GM19240 (cell line): ENCODE measurements at regions not wholly inside any gene's neighbourhood (a gene's known extent, or its start where the extent isn't known, plus 50 kb on each side); places are given as distances from the start of the nearest gene placed in this dataset.
A peak's percentile ranks its signal among the peaks of the same experiment; 100 is the strongest.

Experiments
- DNase-seq: peaks from one replicate; pipeline ENCODE4 v3.0.0; 2011; ENCODE audit warnings: low spot score; ENCODE audit not compliant: insufficient read length

DNA sequence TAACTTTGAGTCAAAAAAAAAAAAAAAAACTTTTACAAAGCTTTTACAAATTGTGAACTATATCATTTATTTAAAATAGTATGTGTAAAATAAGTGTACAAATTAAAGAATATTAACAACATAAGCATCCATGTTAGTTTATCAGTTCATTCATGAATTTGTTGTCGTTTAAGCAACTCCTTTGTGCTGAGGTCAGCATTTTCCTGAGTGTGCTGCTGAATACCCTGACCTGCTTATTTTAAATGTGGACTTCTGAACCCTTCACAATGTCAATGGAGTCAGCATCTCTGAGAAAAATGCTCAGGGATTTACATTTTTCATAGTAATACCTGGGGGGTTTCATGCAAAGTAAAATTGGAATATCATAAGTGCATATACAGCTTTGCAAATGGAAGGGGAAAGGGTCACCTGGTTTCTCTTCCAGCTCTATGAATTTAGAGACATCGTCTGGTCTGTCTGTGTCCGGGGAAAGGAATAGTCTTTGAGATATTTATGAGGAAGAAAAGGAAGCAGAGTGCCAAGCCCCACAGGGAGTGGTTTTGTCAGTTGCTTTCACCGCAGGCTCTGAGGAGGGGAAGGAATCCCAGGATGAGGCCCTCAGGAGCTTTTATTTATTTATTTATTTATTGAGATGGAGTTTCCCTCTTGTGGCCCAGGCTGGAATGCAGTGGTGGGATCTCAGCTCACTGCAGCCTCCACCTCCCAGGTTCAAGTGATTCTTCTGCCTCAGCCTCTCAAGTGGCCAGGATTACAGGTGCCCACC lies 125.5 kb upstream of the SVIL start:
- no peak for DNase-seq

DNA sequence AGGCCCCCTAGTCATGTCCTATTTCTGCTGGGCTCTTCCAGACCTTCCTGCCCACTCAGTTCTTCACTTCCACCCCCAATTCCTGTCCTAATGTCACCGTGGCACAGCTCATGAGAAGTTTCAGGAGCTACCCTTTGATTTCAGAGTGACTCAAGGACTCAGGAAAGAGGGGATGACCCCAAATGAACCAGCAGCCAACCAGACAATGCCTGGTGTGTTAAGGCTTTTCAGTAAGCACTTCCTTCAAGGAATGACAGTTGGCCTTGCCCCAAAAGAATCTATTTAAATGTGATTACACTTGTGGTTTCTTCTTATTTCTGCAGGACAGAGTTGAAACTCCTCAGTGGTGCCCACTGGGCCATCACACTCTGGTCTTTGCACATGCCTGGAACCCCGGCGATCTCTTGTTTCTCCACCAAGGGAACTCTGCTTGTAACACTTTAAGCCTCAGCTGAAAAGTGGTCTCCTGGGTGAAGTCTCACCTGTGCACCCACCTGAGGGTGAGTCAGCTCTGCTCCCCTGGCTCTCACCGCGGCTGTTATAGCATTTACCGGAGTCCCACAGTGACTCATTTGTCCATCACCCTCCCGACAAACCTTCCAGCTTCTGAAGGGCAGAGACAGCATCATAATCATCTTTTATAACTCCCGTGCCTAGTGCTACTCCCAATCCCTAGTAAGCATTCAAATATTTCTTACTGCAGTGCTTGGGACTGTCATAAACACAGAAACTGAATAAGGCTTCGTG lies 123.0 kb upstream of the SVIL start:
- DNase-seq: no peak

DNA sequence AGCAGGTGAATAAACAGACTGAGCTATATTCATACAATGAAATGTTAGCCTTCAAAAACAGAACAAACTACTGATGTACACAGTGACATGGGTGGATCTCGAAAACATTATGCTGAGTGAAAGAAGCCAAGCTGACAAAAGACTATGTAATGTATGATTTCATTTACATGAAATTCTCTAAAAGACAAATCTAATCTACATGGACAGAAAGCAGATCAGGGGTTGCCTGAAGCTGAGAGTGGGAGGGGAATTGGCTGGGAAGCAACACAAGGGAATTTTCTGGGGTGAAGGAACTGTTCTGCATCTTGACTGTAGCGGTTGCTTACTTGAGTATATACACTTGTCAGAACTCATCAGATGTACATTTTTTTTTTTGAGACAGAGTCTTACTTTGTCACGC lies 121.7 kb upstream of the SVIL start:
- DNase-seq: no peak

DNA sequence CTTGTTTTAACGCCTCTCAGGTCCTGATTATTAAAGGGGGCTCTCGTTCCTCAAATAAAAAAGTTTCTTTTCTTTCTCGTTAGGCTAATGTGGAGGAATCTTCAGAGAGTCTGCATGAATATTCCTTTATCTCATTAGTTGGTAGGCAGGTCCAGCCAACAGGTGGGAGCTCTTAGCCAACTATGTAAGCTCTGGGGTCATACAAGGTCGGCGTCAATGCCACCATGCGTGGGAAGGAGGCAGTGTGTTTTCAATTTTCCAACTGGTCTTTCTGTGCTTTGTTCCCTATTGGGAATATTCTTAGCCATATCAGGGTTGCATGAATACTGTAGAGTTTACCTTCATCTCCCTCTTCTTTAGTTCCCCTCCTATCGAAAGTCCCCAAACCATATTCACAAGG lies 118.5 kb upstream of the SVIL start:
- DNase-seq: no peak

DNA sequence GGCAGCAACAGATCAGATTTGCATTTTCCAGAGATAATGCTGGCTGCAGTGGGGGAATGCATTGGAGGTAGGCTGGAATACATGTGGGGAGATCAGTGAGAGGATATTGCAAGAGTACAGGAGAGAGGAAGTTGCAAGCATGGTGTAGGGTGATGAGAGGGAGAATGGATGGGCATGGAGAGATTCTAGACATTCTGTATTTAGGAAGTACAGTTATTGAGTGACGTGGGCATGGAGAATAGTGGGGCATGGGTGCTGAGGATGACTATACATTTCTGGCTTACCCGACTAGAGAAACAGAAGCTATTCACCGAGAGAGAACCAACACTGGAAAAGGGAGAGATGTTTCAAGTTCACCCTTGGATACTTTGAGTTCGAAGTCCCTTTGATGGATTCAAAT lies 116.9 kb upstream of the SVIL start:
- DNase-seq: no peak

DNA sequence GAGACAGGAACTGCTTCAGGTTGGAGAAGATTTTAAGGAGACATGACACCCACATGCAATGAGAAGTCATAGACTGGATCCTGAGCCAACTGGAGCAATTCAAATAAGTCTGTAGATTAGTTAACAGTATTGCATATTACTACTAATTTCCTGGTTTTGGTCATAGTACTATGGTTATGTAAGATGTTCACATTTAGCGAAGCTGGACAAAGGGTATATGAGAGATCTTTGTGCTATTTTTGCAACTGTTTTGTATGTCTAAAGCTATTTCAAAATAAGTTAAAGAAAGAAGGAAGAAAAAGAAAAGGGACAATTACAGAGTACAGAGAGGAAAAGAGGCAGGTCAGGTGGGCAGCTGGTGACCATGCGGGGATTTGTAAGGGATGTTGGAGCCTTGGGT lies 116.5 kb upstream of the SVIL start:
- DNase-seq: no peak

DNA sequence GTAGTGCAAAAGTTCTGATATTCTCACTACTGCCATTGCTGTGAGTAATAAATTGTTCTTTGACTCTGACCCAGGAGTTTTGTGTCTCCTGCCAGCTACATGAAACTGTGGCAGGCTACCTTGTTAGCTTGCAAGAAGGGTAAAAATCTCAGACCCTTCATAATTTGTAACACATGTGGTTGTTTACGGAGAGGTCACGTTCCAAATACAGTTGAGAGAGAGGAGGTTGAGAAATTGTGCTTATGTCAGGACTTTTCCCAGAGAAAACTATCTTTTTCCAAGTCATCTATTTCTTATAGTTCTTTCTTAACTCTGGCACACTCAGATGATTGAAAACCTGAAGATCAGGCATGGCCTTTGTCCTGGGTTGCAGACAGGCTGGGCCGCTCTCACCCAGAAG lies 114.4 kb upstream of the SVIL start:
- no peak for DNase-seq

DNA sequence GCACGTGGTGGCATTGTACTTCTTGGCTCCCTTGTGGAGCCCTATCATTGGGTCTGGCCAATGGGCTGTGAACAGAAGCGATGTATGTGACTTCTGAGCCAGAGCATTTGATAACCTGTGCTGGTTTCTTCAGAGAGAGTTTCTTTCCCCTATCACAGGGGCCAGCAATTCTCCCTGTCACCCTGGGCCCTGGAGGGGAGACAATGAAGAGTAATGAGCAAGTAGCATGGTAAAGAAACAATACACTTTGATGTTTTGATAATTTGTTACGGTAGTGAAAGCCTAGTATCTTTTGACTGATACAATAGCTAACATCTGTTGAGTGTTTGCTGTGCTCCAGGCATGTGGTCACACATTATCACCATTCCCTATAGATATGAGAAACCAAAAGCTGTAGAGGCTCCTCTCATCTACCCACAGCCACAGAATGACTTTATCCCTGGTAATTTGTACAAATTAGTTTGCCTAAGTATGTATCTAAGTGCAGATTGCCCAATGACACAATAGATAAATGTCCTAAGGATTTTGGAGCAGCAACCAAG lies 113.4 kb upstream of the SVIL start:
- DNase-seq: no peak

DNA sequence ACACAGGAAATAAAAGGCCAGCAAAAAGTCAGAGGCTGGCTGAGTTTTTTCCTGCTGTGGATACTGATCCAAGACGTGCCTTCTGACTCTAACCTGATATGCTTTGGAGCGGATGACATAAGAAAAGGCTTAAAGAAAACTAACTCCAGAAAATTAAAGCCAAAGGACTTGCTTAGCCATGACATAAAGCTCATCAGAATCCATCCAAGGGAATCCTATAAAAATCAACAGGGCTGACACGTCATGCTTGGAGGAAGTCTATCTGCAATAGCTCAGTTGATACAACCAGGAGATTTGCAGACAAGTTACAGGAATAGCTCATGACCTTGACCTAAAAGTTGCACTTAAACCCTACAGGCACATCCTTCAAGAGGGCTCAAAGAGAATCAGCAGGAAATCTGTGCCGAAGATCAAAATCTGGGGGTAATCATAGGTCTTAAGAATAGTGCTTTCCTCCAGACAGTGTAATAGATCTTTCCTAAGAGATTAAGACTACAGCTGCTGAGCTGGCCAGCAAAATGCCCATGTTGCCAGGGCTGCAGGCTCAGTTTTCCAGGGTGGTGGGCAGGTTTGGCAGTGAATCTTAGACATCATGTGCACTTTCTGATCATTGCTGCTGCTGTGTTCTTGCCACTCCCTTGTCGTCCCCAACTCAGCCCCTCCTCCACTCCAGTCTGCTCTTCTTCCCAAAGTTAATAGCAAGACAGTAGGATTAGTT lies 111.5 kb upstream of the SVIL start:
- DNase-seq: no peak

DNA sequence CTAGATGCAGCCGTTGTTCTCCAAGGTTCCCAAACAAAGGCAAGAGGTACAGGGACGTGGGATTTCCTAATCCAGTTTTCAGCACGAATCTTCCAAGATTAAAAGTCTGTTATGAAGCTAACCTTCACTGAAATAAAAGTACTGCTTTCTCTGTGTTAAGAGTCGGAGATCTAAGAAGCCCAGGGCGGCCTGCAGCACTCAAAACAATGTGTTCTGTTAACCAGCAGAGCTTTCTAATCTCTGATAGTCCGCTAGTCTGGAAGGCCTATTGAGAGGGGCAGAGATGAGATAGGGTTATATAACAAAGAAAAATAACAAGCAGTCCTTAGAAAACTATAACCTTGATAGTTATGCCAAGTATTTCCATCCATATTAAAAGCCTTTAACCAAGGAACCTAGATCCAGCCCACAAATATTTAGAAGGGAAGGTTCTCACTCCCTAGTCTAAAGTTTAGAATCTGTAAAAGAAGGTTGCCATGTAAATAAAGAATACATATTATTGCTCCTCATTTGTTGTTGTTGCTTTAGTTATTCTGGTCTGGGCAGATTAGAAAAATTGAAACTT lies 106.3 kb upstream of the SVIL start:
- no peak for DNase-seq

DNA sequence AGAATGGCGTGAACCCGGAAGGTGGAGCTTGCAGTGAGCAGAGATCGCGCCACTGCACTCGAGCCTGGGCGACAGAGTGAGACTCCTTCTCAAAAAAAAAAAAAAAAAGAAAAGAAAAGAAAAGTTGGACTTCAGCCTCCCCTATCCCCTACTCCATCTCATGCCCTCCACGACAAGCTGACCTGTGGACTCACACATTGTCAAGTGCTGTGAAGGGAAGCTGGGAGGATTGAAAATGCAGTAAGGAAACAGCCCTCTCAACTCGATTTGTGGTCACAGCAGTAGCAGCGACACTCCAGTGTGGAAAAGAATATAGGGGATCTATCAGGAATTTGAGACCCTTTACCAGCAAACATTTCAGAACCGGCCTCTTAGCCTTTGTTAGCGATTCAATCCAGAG lies 103.6 kb upstream of the SVIL start:
- no peak for DNase-seq

DNA sequence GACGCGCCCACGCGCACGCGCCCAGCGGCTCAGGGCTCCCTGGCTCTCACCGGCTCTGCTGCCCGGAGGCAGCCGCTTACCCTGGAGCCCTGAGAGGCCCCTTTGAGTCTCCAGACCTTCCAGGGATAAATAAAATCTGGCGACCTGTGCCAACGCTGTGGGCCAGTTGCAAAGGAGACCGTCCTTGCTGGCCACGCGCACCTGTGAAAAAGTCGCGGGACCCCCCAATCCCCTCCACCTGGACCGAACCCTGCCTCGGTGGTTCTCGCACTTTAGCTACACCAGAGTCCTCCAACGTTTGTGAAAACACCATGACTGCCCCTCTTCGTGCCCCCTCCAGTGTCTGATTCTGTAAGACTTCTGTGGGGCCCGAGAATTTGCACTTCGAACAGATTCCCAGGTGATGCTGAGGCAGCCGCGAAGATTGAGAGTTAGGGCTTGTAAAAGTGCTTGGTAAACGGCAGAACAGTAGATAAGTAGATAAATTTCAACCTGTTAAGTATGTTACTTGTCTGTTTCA lies 102.4 kb upstream of the SVIL start:
- no peak for DNase-seq

DNA sequence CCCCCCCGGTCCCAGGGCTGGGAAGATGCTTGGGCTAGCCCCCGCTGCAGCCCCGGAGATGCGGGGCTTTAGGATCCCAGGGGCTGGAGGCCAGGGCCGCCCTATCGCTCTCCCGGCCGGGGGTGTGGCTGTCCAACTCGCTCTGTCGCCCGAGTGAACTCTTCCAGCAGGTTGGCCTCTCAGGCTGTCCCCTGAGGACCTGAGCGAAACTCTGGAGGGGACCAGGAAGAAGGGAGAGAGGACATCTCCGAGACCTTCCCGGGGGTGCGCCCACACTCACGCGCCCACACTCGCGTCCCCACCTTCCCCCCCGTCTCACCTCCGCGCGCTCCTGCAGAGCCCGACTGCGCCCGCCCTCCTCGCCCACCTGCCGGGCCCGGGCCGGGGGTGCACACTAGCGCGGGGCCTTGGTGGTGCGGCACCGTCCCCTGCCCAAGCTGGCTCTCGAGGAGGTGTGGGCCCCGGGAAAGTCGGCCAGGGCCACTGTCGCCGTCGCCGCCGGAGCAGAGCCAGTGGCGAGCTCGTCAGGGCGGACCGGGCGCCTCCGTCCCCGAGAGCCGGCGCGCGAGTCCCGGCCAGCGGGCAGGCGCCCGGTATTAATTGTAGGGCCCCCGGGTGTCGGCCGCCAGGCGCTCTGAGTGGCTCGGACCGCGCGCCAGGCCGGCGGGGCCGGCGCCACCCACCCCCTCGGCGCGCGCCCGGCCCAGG lies 101.7 kb upstream of the SVIL start:
- DNase-seq: no peak

DNA sequence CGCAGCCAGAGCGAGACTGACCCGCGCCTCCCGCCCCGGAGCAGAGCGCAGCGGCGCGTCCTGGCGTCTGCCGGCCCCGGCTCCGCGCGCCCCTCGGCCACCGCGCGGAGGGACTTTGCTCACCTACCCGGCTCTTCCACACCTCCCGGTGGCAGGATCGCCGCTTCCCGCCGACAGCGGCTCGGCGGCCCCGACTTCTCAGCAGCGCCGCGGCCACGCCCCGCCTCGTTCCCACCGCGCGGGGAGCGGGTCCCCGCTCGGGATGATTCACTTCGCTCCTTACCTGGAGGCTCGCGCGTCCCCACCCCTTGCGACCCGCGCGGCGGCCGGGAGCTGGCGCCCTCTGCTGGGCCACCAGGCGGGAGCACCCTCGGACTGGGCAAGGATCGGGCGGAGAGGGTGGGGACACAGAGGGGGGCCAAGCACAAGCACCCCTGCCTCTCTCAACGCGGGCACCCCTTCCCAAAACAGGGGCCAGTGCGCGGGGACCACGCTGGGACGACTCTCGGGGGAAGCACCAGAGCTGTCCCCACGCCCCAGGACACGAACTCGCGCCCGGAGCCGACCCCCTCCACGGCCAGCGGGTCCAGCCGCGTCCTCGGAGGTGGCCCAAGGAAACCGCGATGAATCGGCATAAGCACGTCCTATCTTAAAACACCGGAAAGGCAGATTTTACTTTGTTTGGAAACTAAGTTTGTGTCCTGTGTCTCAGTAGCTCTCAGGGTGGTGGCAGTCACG lies 101.0 kb upstream of the SVIL start:
- DNase-seq: peak; percentile 71

DNA sequence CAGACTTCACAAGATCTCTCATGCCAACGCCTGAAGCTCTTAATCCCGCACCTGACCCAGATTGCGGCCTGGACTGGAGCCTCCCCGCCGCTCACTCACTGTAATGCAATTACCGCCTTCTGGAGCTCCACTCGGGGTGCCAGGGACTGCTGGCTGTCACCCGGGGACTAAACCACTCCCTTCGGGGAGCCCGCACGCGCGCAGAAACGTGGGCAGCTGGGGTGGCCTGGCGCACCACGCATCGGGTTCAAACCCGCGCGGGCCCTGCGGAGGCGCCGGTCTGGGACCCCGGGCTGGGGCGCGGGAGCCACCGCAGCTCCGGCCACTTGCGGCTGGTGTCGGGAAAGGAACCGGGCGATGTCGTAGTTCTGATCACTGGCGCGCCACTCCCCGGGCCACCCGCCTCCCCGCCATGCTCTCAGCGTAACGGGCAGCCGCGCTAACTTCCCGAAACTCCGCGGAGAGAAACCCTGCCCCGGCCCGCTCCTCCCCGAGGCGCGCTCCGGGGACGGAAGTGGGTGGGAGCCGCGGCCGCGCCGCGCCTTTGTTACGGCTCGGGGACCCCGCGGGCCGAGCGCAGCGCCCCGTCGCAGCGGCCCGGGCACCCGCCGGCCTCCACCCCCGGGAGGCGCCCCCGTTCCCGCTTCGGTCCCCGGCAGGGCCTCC lies 100.3 kb upstream of the SVIL start:
- no peak for DNase-seq

DNA sequence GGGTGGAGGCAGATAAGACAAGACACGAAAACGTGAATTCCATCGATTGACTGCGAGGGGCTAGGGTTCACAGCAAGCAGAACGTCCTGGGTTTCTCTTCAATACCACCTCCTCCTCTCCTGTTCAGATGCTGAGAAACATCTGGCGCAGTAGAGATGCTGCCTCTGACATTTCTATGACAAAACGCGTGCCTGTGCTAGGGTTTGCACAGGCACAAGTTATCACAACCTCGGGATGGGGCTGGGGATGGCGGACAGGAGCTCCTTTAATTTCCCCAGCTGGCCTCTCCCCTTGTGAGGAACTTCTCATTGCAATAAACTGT lies 99.8 kb upstream of the SVIL start:
- no peak for DNase-seq

DNA sequence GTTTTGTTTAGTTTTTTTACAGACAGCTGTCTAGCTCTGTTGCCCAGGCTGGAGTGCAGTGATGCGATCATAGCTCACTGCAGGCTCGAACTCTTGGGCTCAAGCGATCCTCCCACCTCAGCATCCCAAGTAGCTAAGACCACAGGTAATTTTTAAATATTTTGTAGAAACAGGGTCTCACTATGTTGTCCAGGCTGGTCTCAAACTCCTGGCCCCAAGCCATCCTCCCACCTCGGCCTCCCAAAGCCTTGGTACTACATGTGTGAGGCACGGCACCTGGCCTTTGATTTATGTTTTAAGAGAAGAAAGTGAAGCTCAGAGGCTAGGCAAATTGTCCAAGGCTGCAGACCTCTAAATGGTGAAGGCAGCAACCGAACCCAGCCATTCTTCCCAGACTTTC lies 98.6 kb upstream of the SVIL start:
- DNase-seq: no peak

DNA sequence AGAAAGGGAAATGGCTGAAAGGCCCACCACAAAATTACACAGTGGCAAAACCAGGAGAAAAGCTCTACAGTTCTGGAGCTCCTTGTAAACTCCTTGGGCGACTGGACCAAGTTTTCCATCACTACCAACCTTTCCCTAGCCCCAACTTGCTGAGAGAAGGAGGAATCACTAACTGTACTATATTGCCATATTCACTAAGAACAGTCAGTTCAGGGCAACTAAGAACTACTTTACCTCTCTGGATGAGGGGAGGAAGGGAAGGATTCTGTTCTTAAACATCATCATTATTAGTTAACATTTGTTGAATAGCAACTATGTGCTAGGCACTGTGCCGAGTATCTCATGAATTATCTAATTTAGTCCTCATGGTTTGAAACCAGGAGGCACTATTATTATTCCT lies 98.1 kb upstream of the SVIL start:
- no peak for DNase-seq

DNA sequence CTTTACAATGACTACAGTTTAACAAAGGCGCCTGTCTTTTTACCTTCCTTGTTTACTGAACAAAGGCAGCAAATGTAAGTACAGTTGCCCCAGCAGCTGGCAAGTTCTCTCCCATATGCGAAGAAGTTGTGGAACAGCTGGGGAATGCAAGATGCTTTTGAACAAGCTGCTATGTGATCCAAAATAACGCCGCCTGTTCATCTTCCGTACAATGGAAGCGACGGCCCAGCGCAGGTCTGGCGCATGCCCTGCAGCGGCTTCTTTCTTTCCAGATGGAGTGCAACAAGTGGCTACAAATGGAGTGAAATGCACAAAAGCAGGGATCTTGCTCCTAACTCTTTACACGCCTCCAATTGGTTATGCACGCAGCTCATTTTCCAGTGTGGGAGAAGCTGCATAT lies 97.0 kb upstream of the SVIL start:
- no peak for DNase-seq

DNA sequence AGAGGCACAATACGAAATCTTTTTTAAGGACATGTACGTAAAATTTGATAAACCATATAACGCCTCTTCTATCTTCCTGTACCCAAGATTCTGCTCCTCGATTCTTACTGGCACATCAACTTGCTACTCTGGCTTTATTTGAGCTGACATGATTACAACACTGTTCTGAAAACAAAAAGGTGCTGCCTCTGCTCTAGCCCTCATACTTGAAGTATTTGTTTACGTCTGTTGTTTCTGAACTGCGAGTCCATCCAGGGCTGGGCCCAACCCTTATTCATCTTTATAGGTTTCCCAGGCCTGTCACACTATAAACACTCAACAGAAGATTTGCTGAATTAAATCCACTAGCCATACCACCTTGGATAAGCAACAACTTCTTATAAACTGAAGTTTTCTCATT lies 96.2 kb upstream of the SVIL start:
- no peak for DNase-seq
